Kidney (tissue), 13 donors: ENCODE measurements at regions not wholly inside any gene's neighbourhood (a gene's known extent, or its start where the extent isn't known, plus 50 kb on each side); places are given as distances from the start of the nearest gene placed in this dataset.

ENCODE experiments used
- DNase-seq, 5 donors: peaks; one replicate each; pipeline ENCODE4 v3.0.0-alpha.2; 2013 to 2020
- FAIRE-seq: peaks from 2 replicates; lab custom pipeline; 2012; peaks lifted over from hg19 to GRCh38; lab: Jason Lieb, UNC
- H3K27ac ChIP-seq, 2 donors: one replicate each; pipeline ENCODE4 v1.7.0; 2013; ENCODE audit warnings: low read depth in 2 of 2, low read length in 2 of 2, inconsistent platforms in 1 of 2
- H3K27me3 ChIP-seq: one replicate; pipeline ENCODE4 v1.7.1; 2013; ENCODE audit warnings: low read length, inconsistent platforms; ENCODE audit not compliant: control insufficient read depth, insufficient read depth
- H3K36me3 ChIP-seq, 3 donors: one replicate each; pipeline versions ENCODE4 v1.7.0 to v1.7.1; 2013; ENCODE audit warnings: low read length in 3 of 3, control low read depth in 1 of 3, inconsistent platforms in 1 of 3; ENCODE audit not compliant: insufficient read depth in 3 of 3, control insufficient read depth in 2 of 3
- H3K4me1 ChIP-seq, 3 donors: one replicate each; pipeline versions ENCODE4 v1.7.0 to v1.7.1; 2013; ENCODE audit warnings: low read length in 3 of 3, inconsistent platforms in 1 of 3, low read depth in 1 of 3; ENCODE audit not compliant: control insufficient read depth in 2 of 3, insufficient read depth in 2 of 3
- H3K4me3 ChIP-seq, 3 donors: one replicate each; pipeline versions ENCODE4 v1.7.0 to v1.8.1; 2013; ENCODE audit warnings: low read length in 3 of 3, control low read depth in 1 of 3, inconsistent platforms in 1 of 3
- H3K9ac ChIP-seq, 3 donors: one replicate each; pipeline versions ENCODE4 v1.7.0 to v1.7.1; 2013; ENCODE audit warnings: low read length in 3 of 3, control low read depth in 1 of 3, inconsistent platforms in 1 of 3
- H3K9me3 ChIP-seq, 3 donors: one replicate each; pipeline versions ENCODE4 v1.7.0 to v1.7.1; 2013; ENCODE audit warnings: low read length in 3 of 3, control low read depth in 1 of 3, inconsistent platforms in 1 of 3; ENCODE audit not compliant: control insufficient read depth in 2 of 3, insufficient read depth in 1 of 3
- intact Hi-C: fragments of 100-400 bp; cut with DNase I; formaldehyde crosslinking; loops from one replicate; pipeline ENCODE4 v1.11.1; 2022
- TF ChIP-seq, protein P1 (sequence below): IDR thresholded peaks from 3 replicates; pipeline ENCODE4 v1.5.1; 2012; ENCODE audit warnings: mild to moderate bottlenecking, moderate library complexity, borderline replicate concordance; ENCODE audit not compliant: insufficient read depth; ENCODE audit errors: extremely low read depth
- donor health status: control.
- donor health status: control.
- donor health status: control.
- donor health status: control.
- donor health status: control.
- donor health status: DM: yes; HTN: yes; CAD: no.
- donor health status: Normal renal cell carcinoma (clear cell type).

- Histone ChIP-seq H3K9me3 (no peaks in the 10 kb centered on the region), H3K4me3 (peak overlapping the region in 2 of 3 donors; percentile 2 to 44), H3K27me3 (no peaks in the 10 kb centered on the region), H3K9ac (no peak overlapping the region), H3K4me1 (no peaks in the 10 kb centered on the region), H3K27ac (no peak overlapping the region), H3K36me3 (no peaks in the 10 kb centered on the region)
- FAIRE-seq, result no peak
- DNase-seq, result peak; percentile 78 to 93 (median 85)
- TF ChIP-seq, protein P1, sequence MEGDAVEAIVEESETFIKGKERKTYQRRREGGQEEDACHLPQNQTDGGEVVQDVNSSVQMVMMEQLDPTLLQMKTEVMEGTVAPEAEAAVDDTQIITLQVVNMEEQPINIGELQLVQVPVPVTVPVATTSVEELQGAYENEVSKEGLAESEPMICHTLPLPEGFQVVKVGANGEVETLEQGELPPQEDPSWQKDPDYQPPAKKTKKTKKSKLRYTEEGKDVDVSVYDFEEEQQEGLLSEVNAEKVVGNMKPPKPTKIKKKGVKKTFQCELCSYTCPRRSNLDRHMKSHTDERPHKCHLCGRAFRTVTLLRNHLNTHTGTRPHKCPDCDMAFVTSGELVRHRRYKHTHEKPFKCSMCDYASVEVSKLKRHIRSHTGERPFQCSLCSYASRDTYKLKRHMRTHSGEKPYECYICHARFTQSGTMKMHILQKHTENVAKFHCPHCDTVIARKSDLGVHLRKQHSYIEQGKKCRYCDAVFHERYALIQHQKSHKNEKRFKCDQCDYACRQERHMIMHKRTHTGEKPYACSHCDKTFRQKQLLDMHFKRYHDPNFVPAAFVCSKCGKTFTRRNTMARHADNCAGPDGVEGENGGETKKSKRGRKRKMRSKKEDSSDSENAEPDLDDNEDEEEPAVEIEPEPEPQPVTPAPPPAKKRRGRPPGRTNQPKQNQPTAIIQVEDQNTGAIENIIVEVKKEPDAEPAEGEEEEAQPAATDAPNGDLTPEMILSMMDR, result peak; percentile 82
- intact Hi-C loops, result no loop called here
Observed at GRCh38 chr9:107425101-107426025, 64.2 kb downstream of the KLF4 start.

- Histone ChIP-seq H3K9me3 (no peaks in the 10 kb centered on the region), H3K27me3 (no peaks in the 10 kb centered on the region), H3K27ac (no peak overlapping the region), H3K9ac (no peak overlapping the region), H3K4me1 (no peaks in the 10 kb centered on the region), H3K36me3 (no peaks in the 10 kb centered on the region), H3K4me3 (no peak overlapping the region)
- TF ChIP-seq, protein P1, result no peak
- FAIRE-seq, result no peak
- intact Hi-C loops, result no loop called here
- no peak for DNase-seq
Observed at GRCh38 chr9:107423540-107423939, 66.0 kb downstream of the KLF4 start.

GRCh38 chr9:107422189-107423185 is 67.1 kb downstream of the KLF4 start:
- Histone ChIP-seq H3K36me3 (no peaks in the 10 kb centered on the region), H3K9me3 (no peaks in the 10 kb centered on the region), H3K27me3 (no peaks in the 10 kb centered on the region), H3K9ac (no peak overlapping the region), H3K4me3 (no peak overlapping the region), H3K4me1 (no peaks in the 10 kb centered on the region), H3K27ac (no peak overlapping the region)
- intact Hi-C loops, result no loop called here
- peak; percentile 75 to 91 (median 84) for DNase-seq
- TF ChIP-seq, protein P1, result peak; percentile 68
- FAIRE-seq, result no peak
